ENCODE measurements at regions not wholly inside any gene's neighbourhood (a gene's known extent, or its start where the extent isn't known, plus 50 kb on each side); places are given as distances from the start of the nearest gene placed in this dataset.
A peak's percentile ranks its signal among the peaks of the same experiment; 100 is the strongest.

- WGBS (ENCODE audit: insufficient coverage, insufficient replicate concordance, low lambda C conversion rate, missing lambda C conversion rate): 14% methylated on average over 3 of the region's 3 CpGs
- RAD21 ChIA-PET (ENCODE audit: unreplicated experiment): no interaction called here
- TF ChIP-seq GABPA (IDR thresholded peaks at IDR 0.05; ENCODE audit: low read depth) (no peak), BACH1 (IDR thresholded peaks at IDR 0.05; ENCODE audit: borderline replicate concordance) (no peak), RFX5 (IDR thresholded peaks at IDR 0.05; ENCODE audit: low read depth, low read length) (no peak), SMAD1 (IDR thresholded peaks at IDR 0.05; ENCODE audit: low read depth, partially characterized antibody) (no peak), GATAD2B (conservative IDR thresholded peaks at IDR 0.05; ENCODE audit: low read depth) (no peak), RBBP5 (conservative IDR thresholded peaks at IDR 0.05) (no peak), ETV6 (conservative IDR thresholded peaks at IDR 0.05 in 1 of 2, IDR thresholded peaks at IDR 0.05 in 1 of 2; ENCODE audit: borderline replicate concordance in 1 of 2, low read depth in 1 of 2) (no peak), BRCA1 (IDR thresholded peaks at IDR 0.05; ENCODE audit: low read depth, low read length) (no peak)
- no peak for FAIRE-seq
- SMC1A ChIA-PET (ENCODE audit: uncharacterized antibody, unreplicated experiment): no interaction called here
- in situ Hi-C loops (cut with MboI) (no loop called here), intact Hi-C loops (cut with micrococcal nuclease; ENCODE audit: unreplicated experiment) (no loop called here)
- no peak overlapping the region for H3K27ac ChIP-seq (ENCODE audit: control insufficient read depth, insufficient read depth)
- POLR2A ChIA-PET: no interaction called here
- ATAC-seq: no peak
- H2AFZ ChIP-seq (ENCODE audit: control insufficient read depth, low read depth, low read length): no peak overlapping the region
- no peaks in the 10 kb centered on the region for H3K79me2 ChIP-seq (ENCODE audit: control insufficient read depth, insufficient read depth, low read length)
- no peaks in the 10 kb centered on the region for H3K36me3 ChIP-seq (ENCODE audit: control insufficient read depth in 2 of 2, insufficient read depth in 2 of 2, low read length in 1 of 2)
- CTCF ChIA-PET: no interaction called here
- no peaks in the 10 kb centered on the region for H3K27me3 ChIP-seq (replicated peaks in 1 of 2; ENCODE audit: control insufficient read depth in 2 of 2, insufficient read depth in 2 of 2, low read length in 1 of 2)
- DNase-seq (ENCODE audit: low read depth, low spot score): no peak
- no peaks in the 10 kb centered on the region for H3K9me3 ChIP-seq (replicated peaks; ENCODE audit: control insufficient read depth, insufficient read depth, low read length)
- no peak overlapping the region for H3K4me2 ChIP-seq (ENCODE audit: control insufficient read depth, insufficient read depth)
- H3K4me1 ChIP-seq (ENCODE audit: control insufficient read depth, insufficient read depth, low read length): no peaks in the 10 kb centered on the region
- no peak overlapping the region for H3K4me3 ChIP-seq
- H3K9ac ChIP-seq (ENCODE audit: control insufficient read depth, insufficient read depth, low read length): no peak overlapping the region
- no TSS peak for BruUV-seq (replicated peaks)
- H4K20me1 ChIP-seq (ENCODE audit: control insufficient read depth, insufficient read depth): no peaks in the 10 kb centered on the region
Measured at GRCh38 chr9:80072451-80072850, 500.7 kb downstream of the TLE4 start.

- no peak for TF ChIP-seq SMARCA5 (IDR thresholded peaks at IDR 0.05)
- TF ChIP-seq SUPT20H (IDR thresholded peaks at IDR 0.05; ENCODE audit: borderline replicate concordance, control insufficient read depth, low read depth, low read length): no peak
- no peak for TF ChIP-seq FOS (IDR thresholded peaks at IDR 0.05; ENCODE audit: borderline replicate concordance, extremely low read depth, insufficient read length)
- TF ChIP-seq MTA2 (IDR thresholded peaks at IDR 0.05; ENCODE audit: low read depth): peak; percentile 59
- TF ChIP-seq EP300 (IDR thresholded peaks at IDR 0.05; ENCODE audit: borderline replicate concordance in 1 of 2, control insufficient read depth in 1 of 2, low read depth in 2 of 2, low read length in 2 of 2): 0 out of 4 replicates have a peak, but pooled peaks of 1 of the 2 experiments have one; percentile 30
- no peak for TF ChIP-seq LARP7 (IDR thresholded peaks at IDR 0.05)
- TF ChIP-seq SPI1 (IDR thresholded peaks at IDR 0.05; ENCODE audit: borderline replicate concordance, insufficient read depth, low read depth, low read length): peak; percentile 34; the same call in 1 of the 2 replicates
- TF ChIP-seq ZBTB33 (IDR thresholded peaks at IDR 0.05): no peak
- TF ChIP-seq TAF1 (IDR thresholded peaks at IDR 0.05; ENCODE audit: borderline replicate concordance, low read depth, low read length): no peak
- intact Hi-C loops (cut with micrococcal nuclease; ENCODE audit: unreplicated experiment): no loop called here
- RAD21 ChIA-PET (ENCODE audit: unreplicated experiment): no interaction called here
- Histone ChIP-seq H3K9ac (ENCODE audit: control insufficient read depth, insufficient read depth, low read length) (no peak overlapping the region), H3K27ac (ENCODE audit: control insufficient read depth, insufficient read depth) (no peak overlapping the region), H3K4me1 (ENCODE audit: control insufficient read depth, insufficient read depth, low read length) (no peaks in the 10 kb centered on the region), H3K79me2 (ENCODE audit: control insufficient read depth, insufficient read depth, low read length) (no peaks in the 10 kb centered on the region), H2AFZ (ENCODE audit: control insufficient read depth, low read depth, low read length) (no peak overlapping the region), H3K9me3 (replicated peaks; ENCODE audit: control insufficient read depth, insufficient read depth, low read length) (no peaks in the 10 kb centered on the region), H3K4me3 (no peak overlapping the region), H4K20me1 (ENCODE audit: control insufficient read depth, insufficient read depth) (no peaks in the 10 kb centered on the region), H3K27me3 (replicated peaks in 1 of 2; ENCODE audit: control insufficient read depth in 2 of 2, insufficient read depth in 2 of 2, low read length in 1 of 2) (no peaks in the 10 kb centered on the region), H3K36me3 (ENCODE audit: control insufficient read depth in 2 of 2, insufficient read depth in 2 of 2, low read length in 1 of 2) (no peaks in the 10 kb centered on the region), H3K4me2 (ENCODE audit: control insufficient read depth, insufficient read depth) (no peak overlapping the region)
- 13% methylated on average over 3 of the region's 3 CpGs for WGBS (ENCODE audit: insufficient coverage, insufficient replicate concordance, low lambda C conversion rate, missing lambda C conversion rate)
- no TSS peak for BruUV-seq (replicated peaks)
- ATAC-seq (peak; percentile 45), FAIRE-seq (no peak), DNase-seq (ENCODE audit: low read depth, low spot score) (no peak)
- in situ Hi-C loops (cut with MboI): no loop called here
- SMC1A ChIA-PET (ENCODE audit: uncharacterized antibody, unreplicated experiment): no interaction called here
- POLR2A ChIA-PET: no interaction called here
- CTCF ChIA-PET: no interaction called here
Measured at GRCh38 chr9:80070071-80070742, 498.4 kb downstream of the TLE4 start.

Data from GM12878 (cell line).